Gastroesophageal sphincter (tissue), 4 donors: ENCODE measurements at regions not wholly inside any gene's neighbourhood (a gene's known extent, or its start where the extent isn't known, plus 50 kb on each side); places are given as distances from the start of the nearest gene placed in this dataset.

Experiments used
- ATAC-seq: fragments of 150-250 bp; one replicate; pipeline ENCODE4 v1.9.1; 2016; ENCODE audit warnings: mild to moderate bottlenecking, moderate library complexity
- H3K27ac ChIP-seq, 4 donors: fragments of 200-600 bp; sonication (generic) in 3 of 4; 1 replicate in 3 of 4; 2 replicates in 1 of 4; pipeline ENCODE4 v1.5.1; 2016 to 2019
- H3K27me3 ChIP-seq: fragments of 200-600 bp; sonication (generic); one replicate; pipeline ENCODE4 v1.5.1; 2019
- H3K36me3 ChIP-seq, 2 donors: fragments of 200-600 bp; sonication (generic); one replicate each; pipeline ENCODE4 v1.5.1; 2019; ENCODE audit warnings: control low read depth in 1 of 2
- H3K4me1 ChIP-seq, 3 donors: fragments of 200-600 bp; sonication (generic); 1 replicate in 2 of 3; 2 replicates in 1 of 3; pipeline ENCODE4 v1.5.1; 2016 to 2019; ENCODE audit warnings: control low read depth in 2 of 3
- H3K4me3 ChIP-seq, 2 donors: fragments of 200-600 bp; sonication (generic); one replicate each; pipeline ENCODE4 v1.5.1; 2019; ENCODE audit warnings: mild to moderate bottlenecking in 1 of 2, moderate library complexity in 1 of 2
- H3K9me3 ChIP-seq, 3 donors: fragments of 200-600 bp; sonication (generic); one replicate each; pipeline ENCODE4 v1.5.1; 2017 to 2019; ENCODE audit warnings: control low read depth in 2 of 3
- EP300 ChIP-seq: sonication (generic); formaldehyde crosslinking; IDR thresholded peaks from one replicate; pipeline ENCODE4 v1.6.1; 2017; ENCODE audit warnings: antibody characterized with exemption, mild to moderate bottlenecking
- POLR2A ChIP-seq, 2 donors: fragments of 450-650 bp; IDR thresholded peaks; one replicate each; pipeline ENCODE4 v1.6.1; 2017; ENCODE audit warnings: antibody characterized with exemption in 2 of 2, mild to moderate bottlenecking in 2 of 2, moderate library complexity in 1 of 2
- POLR2AphosphoS5 ChIP-seq: sonication (generic); formaldehyde crosslinking; IDR thresholded peaks from one replicate; pipeline ENCODE4 v1.6.1; 2017; ENCODE audit warnings: antibody characterized with exemption
- WGBS, 2 donors: methylation state at CpG; one replicate each; pipeline ENCODE4 v1.1.5; 2018; ENCODE audit warnings: low coverage in 1 of 2; 5-methylcytosine and 5-hydroxymethylcytosine counted together
- TF ChIP-seq, protein P1 (sequence below), 4 experiments: fragments of 200-600 bp in 2 of 4; fragments of 450-650 bp in 2 of 4; sonication (generic) in 1 of 4; IDR thresholded peaks; one replicate each; pipeline ENCODE4 v1.5.1; 2017 to 2019; ENCODE audit warnings: antibody characterized with exemption in 4 of 4, mild to moderate bottlenecking in 2 of 4, moderate library complexity in 2 of 4

- Histone ChIP-seq H3K27me3 (no peaks in the 10 kb centered on the region), H3K4me1 (no peaks in the 10 kb centered on the region), H3K9me3 (no peaks in the 10 kb centered on the region), H3K36me3 (no peaks in the 10 kb centered on the region), H3K4me3 (no peak overlapping the region), H3K27ac (no peak overlapping the region)
- no peak for ATAC-seq
- TF ChIP-seq EP300: no peak
- no peak for TF ChIP-seq POLR2A (IDR thresholded peaks at IDR 0.05)
- TF ChIP-seq POLR2AphosphoS5: no peak
- TF ChIP-seq, protein P1, sequence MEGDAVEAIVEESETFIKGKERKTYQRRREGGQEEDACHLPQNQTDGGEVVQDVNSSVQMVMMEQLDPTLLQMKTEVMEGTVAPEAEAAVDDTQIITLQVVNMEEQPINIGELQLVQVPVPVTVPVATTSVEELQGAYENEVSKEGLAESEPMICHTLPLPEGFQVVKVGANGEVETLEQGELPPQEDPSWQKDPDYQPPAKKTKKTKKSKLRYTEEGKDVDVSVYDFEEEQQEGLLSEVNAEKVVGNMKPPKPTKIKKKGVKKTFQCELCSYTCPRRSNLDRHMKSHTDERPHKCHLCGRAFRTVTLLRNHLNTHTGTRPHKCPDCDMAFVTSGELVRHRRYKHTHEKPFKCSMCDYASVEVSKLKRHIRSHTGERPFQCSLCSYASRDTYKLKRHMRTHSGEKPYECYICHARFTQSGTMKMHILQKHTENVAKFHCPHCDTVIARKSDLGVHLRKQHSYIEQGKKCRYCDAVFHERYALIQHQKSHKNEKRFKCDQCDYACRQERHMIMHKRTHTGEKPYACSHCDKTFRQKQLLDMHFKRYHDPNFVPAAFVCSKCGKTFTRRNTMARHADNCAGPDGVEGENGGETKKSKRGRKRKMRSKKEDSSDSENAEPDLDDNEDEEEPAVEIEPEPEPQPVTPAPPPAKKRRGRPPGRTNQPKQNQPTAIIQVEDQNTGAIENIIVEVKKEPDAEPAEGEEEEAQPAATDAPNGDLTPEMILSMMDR (IDR thresholded peaks at IDR 0.05): no peak
These were observed 198.0 kb upstream of the MPHOSPH6 start for GRCh38 chr16:82368041-82368440.

DNA sequence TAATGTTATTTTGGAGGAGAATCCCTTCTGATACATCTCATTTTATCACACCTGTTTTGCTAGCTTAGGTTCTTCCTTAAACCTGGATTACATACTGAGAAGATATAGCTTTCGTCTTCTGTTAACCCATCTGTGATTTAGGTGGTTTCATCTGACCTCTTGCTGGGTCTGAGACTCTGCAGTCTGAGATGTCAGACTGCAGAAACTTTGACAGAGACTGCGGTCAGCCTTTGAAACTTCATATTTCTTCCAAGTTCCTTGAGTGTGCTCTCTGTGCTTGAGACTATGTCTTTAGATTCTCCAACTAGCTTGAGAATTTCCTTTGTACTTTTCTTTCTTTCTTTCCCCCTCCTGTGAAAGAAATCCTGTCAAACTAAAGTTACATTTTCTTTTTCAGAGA, 196.4 kb upstream of the MPHOSPH6 start:
- Histone ChIP-seq H3K27me3 (no peaks in the 10 kb centered on the region), H3K9me3 (no peaks in the 10 kb centered on the region), H3K4me1 (no peaks in the 10 kb centered on the region), H3K27ac (no peak overlapping the region), H3K36me3 (no peaks in the 10 kb centered on the region), H3K4me3 (no peak overlapping the region)
- ATAC-seq: no peak
- TF ChIP-seq POLR2AphosphoS5: no peak
- TF ChIP-seq EP300: no peak
- TF ChIP-seq, protein P1 (IDR thresholded peaks at IDR 0.05): no peak
- no peak for TF ChIP-seq POLR2A (IDR thresholded peaks at IDR 0.05)
- 96 to 100% methylated on average over 2 of the region's 2 CpGs for WGBS, 2 donors

DNA sequence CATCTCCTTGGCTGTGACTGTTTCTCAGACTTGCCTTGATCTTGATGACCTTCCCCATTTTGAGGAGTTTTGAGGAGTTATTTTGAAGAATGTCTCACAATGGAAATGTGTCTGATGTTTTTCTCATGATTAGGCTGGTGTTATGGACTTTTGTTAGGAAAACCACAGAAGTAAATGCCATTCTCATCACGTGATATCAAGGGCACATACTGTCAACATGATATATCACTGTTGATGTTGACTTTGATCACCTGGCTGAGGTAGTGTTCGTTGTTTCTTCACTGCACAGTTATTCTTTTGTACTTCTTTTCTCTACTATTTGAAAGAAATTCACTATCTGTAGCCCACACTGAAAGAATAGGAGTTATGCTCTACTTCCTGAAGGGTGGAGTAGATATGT, 194.7 kb upstream of the MPHOSPH6 start:
- TF ChIP-seq, protein P1 (IDR thresholded peaks at IDR 0.05): no peak
- TF ChIP-seq POLR2A (IDR thresholded peaks at IDR 0.05) (no peak), POLR2AphosphoS5 (no peak), EP300 (no peak)

GRCh38 chr16:82363026-82363816, 193.2 kb upstream of the MPHOSPH6 start:
- no peaks in the 10 kb centered on the region for H3K4me1 ChIP-seq
- 69 to 96% methylated on average over 5 to 9 of the region's 11 CpGs for WGBS, 2 donors
- no peaks in the 10 kb centered on the region for H3K27me3 ChIP-seq
- TF ChIP-seq, protein P1 (IDR thresholded peaks at IDR 0.05): no peak
- TF ChIP-seq POLR2A (IDR thresholded peaks at IDR 0.05): no peak
- TF ChIP-seq EP300: no peak
- no peak for TF ChIP-seq POLR2AphosphoS5
- H3K9me3 ChIP-seq: no peaks in the 10 kb centered on the region
- no peak overlapping the region for H3K4me3 ChIP-seq
- ATAC-seq: no peak
- no peaks in the 10 kb centered on the region for H3K36me3 ChIP-seq
- H3K27ac ChIP-seq: no peak overlapping the region

More for the DNA sequence above, 194.7 kb upstream of the MPHOSPH6 start:
- Histone ChIP-seq H3K4me1 (no peaks in the 10 kb centered on the region), H3K27ac (no peak overlapping the region), H3K36me3 (no peaks in the 10 kb centered on the region), H3K9me3 (no peaks in the 10 kb centered on the region), H3K4me3 (no peak overlapping the region), H3K27me3 (no peaks in the 10 kb centered on the region)
- WGBS, 2 donors: 53% methylated on average over 2 of the region's 2 CpGs
- ATAC-seq: no peak

- 76 to 89% methylated on average over 3 of the region's 4 CpGs for WGBS, 2 donors
- no peaks in the 10 kb centered on the region for H3K36me3 ChIP-seq
- H3K4me3 ChIP-seq: no peak overlapping the region
- no peak for ATAC-seq
- no peak overlapping the region for H3K27ac ChIP-seq
- H3K27me3 ChIP-seq: no peaks in the 10 kb centered on the region
- H3K9me3 ChIP-seq: no peaks in the 10 kb centered on the region
- H3K4me1 ChIP-seq: no peaks in the 10 kb centered on the region
- TF ChIP-seq POLR2A (IDR thresholded peaks at IDR 0.05) (no peak), EP300 (no peak), POLR2AphosphoS5 (no peak)
- TF ChIP-seq, protein P1 (IDR thresholded peaks at IDR 0.05): no peak
These were observed 191.9 kb upstream of the MPHOSPH6 start for GRCh38 chr16:82361885-82362284.
